NCI-H2029 (cell line): ENCODE measurements at regions not wholly inside any gene's neighbourhood (a gene's known extent, or its start where the extent isn't known, plus 50 kb on each side); places are given as distances from the start of the nearest gene placed in this dataset.
A peak's percentile ranks its signal among the peaks of the same experiment; 100 is the strongest.
"Not testable (repeated sequence)": the region's sequence is repeated elsewhere in the genome, so short reads cannot be mapped to it uniquely, and the experiment has no call there.

Source experiments
- DNase-seq: peaks from one replicate; lab custom pipeline; 2025; lab: John Stamatoyannopoulos, UW

- no peak for DNase-seq
These were observed 307.3 kb upstream of the CNTNAP5 start for GRCh38 chr2:123717636-123718334.

GRCh38 chr2:123720760-123721159 lies 304.3 kb upstream of the CNTNAP5 start:
- peak; percentile 77 for DNase-seq

GRCh38 chr2:123723706-123724105 lies 301.4 kb upstream of the CNTNAP5 start:
- DNase-seq = no peak

GRCh38 chr2:123732563-123732962 lies 292.5 kb upstream of the CNTNAP5 start:
- peak; percentile 76 for DNase-seq

- no peak for DNase-seq
These were observed 287.7 kb upstream of the CNTNAP5 start for GRCh38 chr2:123737371-123737770.

- peak; percentile 52 for DNase-seq
These were observed 286.4 kb upstream of the CNTNAP5 start for GRCh38 chr2:123738643-123739042.

GRCh38 chr2:123746006-123746405 lies 279.1 kb upstream of the CNTNAP5 start:
- DNase-seq = no peak

- no peak for DNase-seq
These were observed 277.8 kb upstream of the CNTNAP5 start for GRCh38 chr2:123747326-123747725.

GRCh38 chr2:123762221-123762620 lies 262.9 kb upstream of the CNTNAP5 start:
- DNase-seq = no peak

GRCh38 chr2:123768233-123768632 lies 256.9 kb upstream of the CNTNAP5 start:
- DNase-seq = no peak

- DNase-seq = no peak
These were observed 256.1 kb upstream of the CNTNAP5 start for GRCh38 chr2:123769001-123769400.

GRCh38 chr2:123770996-123771720 lies 253.9 kb upstream of the CNTNAP5 start:
- no peak for DNase-seq

- DNase-seq = no peak
These were observed 253.0 kb upstream of the CNTNAP5 start for GRCh38 chr2:123771928-123772632.

- no peak for DNase-seq
These were observed 248.0 kb upstream of the CNTNAP5 start for GRCh38 chr2:123777116-123777515.

- no peak for DNase-seq
These were observed 241.9 kb upstream of the CNTNAP5 start for GRCh38 chr2:123783164-123783563.

GRCh38 chr2:123785332-123785731 lies 239.8 kb upstream of the CNTNAP5 start:
- no peak for DNase-seq

GRCh38 chr2:123791207-123791606 lies 233.9 kb upstream of the CNTNAP5 start:
- no peak for DNase-seq

- DNase-seq = no peak
These were observed 233.4 kb upstream of the CNTNAP5 start for GRCh38 chr2:123791684-123792083.

GRCh38 chr2:123804126-123804525 lies 221.0 kb upstream of the CNTNAP5 start:
- not testable (repeated sequence) for DNase-seq

GRCh38 chr2:123805746-123806145 lies 219.3 kb upstream of the CNTNAP5 start:
- not testable (repeated sequence) for DNase-seq

- DNase-seq = no peak
These were observed 216.8 kb upstream of the CNTNAP5 start for GRCh38 chr2:123808243-123808642.

GRCh38 chr2:123811846-123812245 lies 213.2 kb upstream of the CNTNAP5 start:
- no peak for DNase-seq

GRCh38 chr2:123816203-123816602 lies 208.9 kb upstream of the CNTNAP5 start:
- no peak for DNase-seq
